Calu3 (cell line): ENCODE measurements at regions not wholly inside any gene's neighbourhood (a gene's known extent, or its start where the extent isn't known, plus 50 kb on each side); places are given as distances from the start of the nearest gene placed in this dataset.

Experiments
- BruUV-seq: library from RNA; stranded (reverse); fragments of 400-500 nt; replicated peaks from 2 replicates; lab custom pipeline; 2021; lab: Mats Ljungman, UMichigan
- CTCF ChIA-PET: fragments of 300-600 bp; sonication (Branson Sonifier 250); formaldehyde crosslinking; loops from one replicate; lab custom pipeline; 2022; ENCODE audit warnings: antibody characterized with exemption; lab: Charles Lee
- DNase-seq: peaks from one replicate; pipeline ENCODE4 v3.0.0; 2022
- H3K27ac Mint-ChIP-seq: one replicate; pipeline ENCODE4 v1.8.0; 2022; ENCODE audit warnings: mixed read lengths; ENCODE audit not compliant: unreplicated experiment
- H3K27me3 Mint-ChIP-seq: one replicate; pipeline ENCODE4 v1.8.0; 2022; ENCODE audit warnings: mixed read lengths; ENCODE audit not compliant: unreplicated experiment
- H3K36me3 Mint-ChIP-seq: one replicate; pipeline ENCODE4 v1.8.0; 2022; ENCODE audit warnings: mild to moderate bottlenecking, moderate library complexity, mixed read lengths; ENCODE audit not compliant: insufficient read depth, unreplicated experiment
- H3K4me1 Mint-ChIP-seq: one replicate; pipeline ENCODE4 v1.8.0; 2022; ENCODE audit warnings: mild to moderate bottlenecking, low read depth, mixed read lengths; ENCODE audit not compliant: unreplicated experiment
- H3K4me3 Mint-ChIP-seq: one replicate; pipeline ENCODE4 v1.8.0; 2022; ENCODE audit warnings: mild to moderate bottlenecking, low read depth, moderate library complexity, mixed read lengths; ENCODE audit not compliant: unreplicated experiment
- H3K9me3 Mint-ChIP-seq: one replicate; pipeline ENCODE4 v1.8.0; 2022; ENCODE audit warnings: low read depth, mixed read lengths; ENCODE audit not compliant: unreplicated experiment
- intact Hi-C: fragments of 100-400 bp; cut with micrococcal nuclease; formaldehyde crosslinking; loops from one replicate; pipeline ENCODE4 v1.10.0; 2022; ENCODE audit not compliant: unreplicated experiment
- TF ChIP-seq, protein P1 (sequence below): fragments of 200-600 bp; IDR thresholded peaks from one replicate; pipeline ENCODE4 v1.8.0; 2022; ENCODE audit warnings: antibody characterized with exemption; ENCODE audit not compliant: unreplicated experiment

DNA sequence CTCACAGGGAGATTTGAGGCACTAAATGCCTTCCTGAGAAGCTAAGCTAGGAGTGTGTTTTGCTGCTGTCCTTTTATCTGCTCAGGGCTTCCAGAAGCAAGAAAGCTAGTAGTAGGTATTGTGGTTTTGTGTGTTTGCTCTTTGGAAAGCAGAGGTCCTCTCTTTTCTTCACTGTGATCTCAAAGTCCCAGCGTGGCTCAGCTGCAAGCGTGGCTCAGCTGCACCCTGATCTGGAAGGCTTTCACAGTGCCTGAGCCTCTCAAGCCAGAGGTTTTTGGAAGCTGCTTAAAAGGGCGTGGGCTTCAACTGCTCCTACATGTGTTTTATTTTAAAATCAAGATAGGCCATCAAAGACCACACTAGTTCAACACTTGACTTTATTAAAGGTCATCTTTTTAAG is 337.4 kb upstream of the RGS6 start:
- intact Hi-C loops, result no loop called here
- no peak overlapping the region for H3K4me3 Mint-ChIP-seq
- no peaks in the 10 kb centered on the region for H3K27me3 Mint-ChIP-seq
- DNase-seq, result no peak
- no peak overlapping the region for H3K27ac Mint-ChIP-seq
- no peaks in the 10 kb centered on the region for H3K36me3 Mint-ChIP-seq
- TF ChIP-seq, protein P1, sequence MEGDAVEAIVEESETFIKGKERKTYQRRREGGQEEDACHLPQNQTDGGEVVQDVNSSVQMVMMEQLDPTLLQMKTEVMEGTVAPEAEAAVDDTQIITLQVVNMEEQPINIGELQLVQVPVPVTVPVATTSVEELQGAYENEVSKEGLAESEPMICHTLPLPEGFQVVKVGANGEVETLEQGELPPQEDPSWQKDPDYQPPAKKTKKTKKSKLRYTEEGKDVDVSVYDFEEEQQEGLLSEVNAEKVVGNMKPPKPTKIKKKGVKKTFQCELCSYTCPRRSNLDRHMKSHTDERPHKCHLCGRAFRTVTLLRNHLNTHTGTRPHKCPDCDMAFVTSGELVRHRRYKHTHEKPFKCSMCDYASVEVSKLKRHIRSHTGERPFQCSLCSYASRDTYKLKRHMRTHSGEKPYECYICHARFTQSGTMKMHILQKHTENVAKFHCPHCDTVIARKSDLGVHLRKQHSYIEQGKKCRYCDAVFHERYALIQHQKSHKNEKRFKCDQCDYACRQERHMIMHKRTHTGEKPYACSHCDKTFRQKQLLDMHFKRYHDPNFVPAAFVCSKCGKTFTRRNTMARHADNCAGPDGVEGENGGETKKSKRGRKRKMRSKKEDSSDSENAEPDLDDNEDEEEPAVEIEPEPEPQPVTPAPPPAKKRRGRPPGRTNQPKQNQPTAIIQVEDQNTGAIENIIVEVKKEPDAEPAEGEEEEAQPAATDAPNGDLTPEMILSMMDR, result no peak
- no peaks in the 10 kb centered on the region for H3K9me3 Mint-ChIP-seq
- H3K4me1 Mint-ChIP-seq, result peaks cover 8% of the 10 kb centered on the region
- no TSS peak for BruUV-seq
- CTCF ChIA-PET, result no interaction called here

DNA sequence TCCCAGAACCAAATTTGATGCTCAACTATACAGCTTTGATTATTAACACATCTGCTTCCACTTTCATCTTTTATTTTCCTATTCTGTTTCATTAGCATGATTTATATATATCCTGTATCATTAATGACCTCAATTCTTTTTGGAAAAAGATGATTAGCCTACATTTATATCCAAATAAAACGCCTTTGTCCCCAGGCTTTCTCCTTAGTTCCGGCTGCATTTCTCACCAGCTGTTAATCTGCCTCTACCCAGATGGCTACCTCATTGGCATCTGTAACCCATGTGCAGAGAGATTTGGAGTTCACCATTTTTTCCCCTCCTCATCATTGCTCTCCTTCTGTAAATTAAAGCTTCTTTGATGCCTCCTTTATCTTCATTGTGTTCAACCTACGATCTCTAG is 336.8 kb upstream of the RGS6 start:
- intact Hi-C loops, result no loop called here
- CTCF ChIA-PET, result no interaction called here

DNA sequence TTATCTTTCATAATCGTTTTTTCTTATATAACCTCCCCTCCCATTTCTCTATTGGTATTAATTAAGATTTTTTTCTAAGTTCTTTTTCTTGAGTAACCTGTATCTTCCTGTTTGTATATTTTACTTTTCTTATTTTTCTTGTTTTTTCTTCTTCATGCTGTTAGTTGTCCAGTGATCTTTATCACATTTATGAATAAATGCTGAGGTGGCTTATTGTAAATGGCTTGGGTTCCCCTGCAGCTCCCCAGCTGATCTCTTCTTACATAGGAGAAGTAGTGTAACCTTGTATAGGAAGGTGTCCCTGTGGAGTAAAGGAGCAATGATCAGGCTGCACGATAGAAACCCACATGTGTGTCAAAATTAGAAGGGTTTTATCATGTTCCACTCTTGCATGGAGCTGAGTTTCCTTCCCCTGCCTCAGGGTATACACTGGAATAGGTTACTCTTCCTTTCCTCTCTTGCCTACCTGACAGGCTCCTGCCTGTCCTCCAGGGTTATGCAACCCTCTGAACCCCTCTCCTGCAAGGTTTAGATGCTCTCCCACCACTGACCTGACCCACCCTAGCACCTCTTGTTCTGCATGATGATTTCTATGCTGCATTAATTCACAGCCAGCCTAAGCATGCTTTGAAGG is 334.8 kb upstream of the RGS6 start:
- peaks cover 8% of the 10 kb centered on the region for H3K4me1 Mint-ChIP-seq
- peaks cover 4% of the 10 kb centered on the region for H3K9me3 Mint-ChIP-seq
- CTCF ChIA-PET, result no interaction called here
- H3K4me3 Mint-ChIP-seq, result no peak overlapping the region
- H3K36me3 Mint-ChIP-seq, result no peaks in the 10 kb centered on the region
- no peak for DNase-seq
- intact Hi-C loops, result no loop called here
- no peak overlapping the region for H3K27ac Mint-ChIP-seq
- no TSS peak for BruUV-seq
- H3K27me3 Mint-ChIP-seq, result no peaks in the 10 kb centered on the region
- TF ChIP-seq, protein P1, result no peak

More for the DNA sequence above, 336.8 kb upstream of the RGS6 start:
- Mint-ChIP-seq H3K27ac (no peak overlapping the region), H3K36me3 (no peaks in the 10 kb centered on the region), H3K4me1 (peaks cover 8% of the 10 kb centered on the region), H3K9me3 (peaks cover under 1% of the 10 kb centered on the region), H3K4me3 (no peak overlapping the region), H3K27me3 (no peaks in the 10 kb centered on the region)
- no peak for DNase-seq
- TF ChIP-seq, protein P1, result no peak
- BruUV-seq, result no TSS peak

DNA sequence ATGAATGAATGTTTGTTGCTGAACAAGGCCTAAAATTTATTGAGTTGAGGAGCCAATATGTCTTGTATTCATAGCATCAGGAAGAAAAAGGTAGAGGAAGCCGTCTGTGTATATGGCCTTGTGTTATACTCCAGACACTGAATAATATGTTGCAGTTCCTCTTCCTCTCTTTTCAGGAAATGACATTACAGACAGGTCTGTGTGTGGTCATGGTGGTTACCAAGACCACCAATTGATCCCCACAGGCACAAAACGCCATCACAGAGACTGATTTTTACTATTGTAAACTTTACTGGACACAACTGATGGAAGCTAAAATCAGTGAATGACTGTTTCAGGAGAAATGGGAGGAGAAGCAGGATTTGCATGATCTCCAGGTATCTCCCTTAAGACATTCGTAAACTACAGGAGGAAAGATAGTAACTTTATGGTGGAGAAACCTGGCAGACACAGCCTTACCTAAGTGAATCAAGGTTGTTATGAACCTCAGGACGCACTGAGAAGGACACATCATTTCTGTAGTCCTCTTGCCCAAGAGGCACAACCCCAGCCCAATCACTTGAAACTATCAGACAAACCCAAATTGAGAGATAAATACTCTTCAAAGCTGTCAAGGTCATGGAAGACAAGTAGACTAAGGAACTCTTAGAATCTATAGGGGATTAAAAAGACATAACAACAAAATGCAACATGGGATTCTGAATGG is 334.1 kb upstream of the RGS6 start:
- Mint-ChIP-seq H3K27me3 (no peaks in the 10 kb centered on the region), H3K36me3 (no peaks in the 10 kb centered on the region), H3K27ac (no peak overlapping the region), H3K4me1 (peaks cover 8% of the 10 kb centered on the region), H3K9me3 (peaks cover 4% of the 10 kb centered on the region), H3K4me3 (no peak overlapping the region)
- no peak for DNase-seq
- CTCF ChIA-PET, result interaction anchor here (0.6 kb wide), 1 partner anchor 982 kb away, joined by 4 read pairs; no protein-coding TSS in a partner anchor
- TF ChIP-seq, protein P1, result no peak
- intact Hi-C loops, result no loop called here
- no TSS peak for BruUV-seq
